ENCODE measurements at regions not wholly inside any gene's neighbourhood (a gene's known extent, or its start where the extent isn't known, plus 50 kb on each side); places are given as distances from the start of the nearest gene placed in this dataset.

DNA sequence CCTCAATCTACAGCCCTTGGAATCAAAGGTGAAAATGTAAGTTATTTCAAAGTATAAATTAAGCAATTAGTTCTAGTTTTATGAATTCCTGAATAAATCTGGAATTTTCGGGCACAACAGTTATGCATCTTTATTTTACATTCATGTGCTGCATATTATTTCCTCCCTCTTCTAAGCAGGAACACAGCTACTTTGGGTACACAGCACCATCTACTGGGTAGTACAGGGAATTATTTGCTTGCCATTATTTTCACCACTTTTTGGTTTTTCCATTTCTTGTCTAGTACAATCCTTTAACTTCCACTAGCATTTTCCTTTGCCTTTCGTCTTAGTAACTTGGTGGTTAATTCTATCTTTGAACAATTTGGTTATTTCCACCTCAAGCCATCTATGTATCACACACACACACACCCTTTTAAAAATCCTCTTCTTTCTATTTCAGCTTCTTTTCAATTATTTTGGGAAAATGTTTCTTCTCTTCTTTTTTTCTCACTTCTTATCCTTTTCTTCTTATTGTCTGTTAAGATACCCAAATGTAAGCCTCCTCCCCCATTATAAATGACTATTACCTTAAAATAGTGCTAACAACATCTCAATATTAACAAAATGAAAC is 451.0 kb downstream of the MFSD1 start (continued):
- TF ChIP-seq POLR2AphosphoS2 (IDR thresholded peaks at IDR 0.05; ENCODE audit: low read length) (no peak), GABPB1 (CRISPR knock-in tag; IDR thresholded peaks at IDR 0.05) (no peak), SMARCA5 (IDR thresholded peaks at IDR 0.05) (no peak), CBX5 (IDR thresholded peaks at IDR 0.05; ENCODE audit: borderline replicate concordance, low read depth) (peak; percentile 93), MLLT1 (IDR thresholded peaks at IDR 0.05) (0 out of 4 replicates have a peak, but pooled peaks of 1 of the 2 experiments have one; percentile 29)

GRCh38 chr3:159253860-159254259 is 452.0 kb downstream of the MFSD1 start:
- no peak for FAIRE-seq
- no TSS peak for BruUV-seq (replicated peaks)
- in situ Hi-C loops (cut with MboI) = no loop called here
- TF ChIP-seq, protein P1, sequence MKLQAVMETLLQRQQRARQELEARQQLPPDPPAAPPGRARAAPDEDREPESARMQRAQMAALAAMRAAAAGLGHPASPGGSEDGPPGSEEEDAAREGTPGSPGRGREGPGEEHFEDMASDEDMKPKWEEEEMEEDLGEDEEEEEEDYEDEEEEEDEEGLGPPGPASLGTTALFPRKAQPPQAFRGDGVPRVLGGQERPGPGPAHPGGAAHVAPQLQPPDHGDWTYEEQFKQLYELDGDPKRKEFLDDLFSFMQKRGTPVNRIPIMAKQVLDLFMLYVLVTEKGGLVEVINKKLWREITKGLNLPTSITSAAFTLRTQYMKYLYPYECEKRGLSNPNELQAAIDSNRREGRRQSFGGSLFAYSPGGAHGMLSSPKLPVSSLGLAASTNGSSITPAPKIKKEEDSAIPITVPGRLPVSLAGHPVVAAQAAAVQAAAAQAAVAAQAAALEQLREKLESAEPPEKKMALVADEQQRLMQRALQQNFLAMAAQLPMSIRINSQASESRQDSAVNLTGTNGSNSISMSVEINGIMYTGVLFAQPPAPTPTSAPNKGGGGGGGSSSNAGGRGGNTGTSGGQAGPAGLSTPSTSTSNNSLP (IDR thresholded peaks at IDR 0.05; ENCODE audit: borderline replicate concordance, low read depth, low read length) = no peak
- TF ChIP-seq ZBTB5 (IDR thresholded peaks at IDR 0.05) (no peak), TCFL5 (CRISPR knock-in tag; conservative IDR thresholded peaks at IDR 0.05) (no peak), HES1 (IDR thresholded peaks at IDR 0.05; ENCODE audit: low read depth) (no peak), RBM34 (IDR thresholded peaks at IDR 0.05; ENCODE audit: borderline replicate concordance, insufficient read depth, low read length) (no peak), RBM22 (IDR thresholded peaks at IDR 0.05; ENCODE audit: low read depth, low read length, poor library complexity, severe bottlenecking) (no peak), CTBP1 (IDR thresholded peaks at IDR 0.05; ENCODE audit: borderline replicate concordance) (no peak)
- TF ChIP-seq, protein P2, sequence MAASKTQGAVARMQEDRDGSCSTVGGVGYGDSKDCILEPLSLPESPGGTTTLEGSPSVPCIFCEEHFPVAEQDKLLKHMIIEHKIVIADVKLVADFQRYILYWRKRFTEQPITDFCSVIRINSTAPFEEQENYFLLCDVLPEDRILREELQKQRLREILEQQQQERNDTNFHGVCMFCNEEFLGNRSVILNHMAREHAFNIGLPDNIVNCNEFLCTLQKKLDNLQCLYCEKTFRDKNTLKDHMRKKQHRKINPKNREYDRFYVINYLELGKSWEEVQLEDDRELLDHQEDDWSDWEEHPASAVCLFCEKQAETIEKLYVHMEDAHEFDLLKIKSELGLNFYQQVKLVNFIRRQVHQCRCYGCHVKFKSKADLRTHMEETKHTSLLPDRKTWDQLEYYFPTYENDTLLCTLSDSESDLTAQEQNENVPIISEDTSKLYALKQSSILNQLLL (CRISPR knock-in tag; IDR thresholded peaks at IDR 0.05; ENCODE audit: borderline replicate concordance) = no peak

More at GRCh38 chr3:159253860-159254259, 452.0 kb downstream of the MFSD1 start:
- no peak overlapping the region for H3K4me2 ChIP-seq (ENCODE audit: insufficient read depth, low read length)
- CTCF ChIA-PET (ENCODE audit: low intra/inter-chr PET ratio) = no interaction called here
- no peak for ATAC-seq
- H3K36me3 ChIP-seq (ENCODE audit: control insufficient read depth, insufficient read depth, low read length) = no peaks in the 10 kb centered on the region
- no peaks in the 10 kb centered on the region for H3K27me3 ChIP-seq (ENCODE audit: control insufficient read depth in 2 of 2, insufficient read depth in 2 of 2, low read length in 2 of 2)
- no peak overlapping the region for H3K9ac ChIP-seq (ENCODE audit: insufficient read depth in 1 of 2, low read depth in 2 of 2, low read length in 2 of 2)
- intact Hi-C loops (cut with micrococcal nuclease) = loop anchor here (2.0 kb wide), 3 partner anchors 335 to 457 kb away; no protein-coding TSS in a partner anchor
- H3K4me1 ChIP-seq (replicated peaks in 1 of 2; ENCODE audit: control insufficient read depth in 2 of 2, insufficient read depth in 2 of 2, low read length in 2 of 2) = no peaks in the 10 kb centered on the region
- WGBS (ENCODE audit: insufficient coverage, low coverage, missing lambda C conversion rate) = 0% methylated on average over 1 of the region's 1 CpG
- no peak overlapping the region for H3K4me3 ChIP-seq
- no peaks in the 10 kb centered on the region; the same call in 1 of the 2 replicates for H3K9me3 ChIP-seq (replicated peaks; ENCODE audit: control insufficient read depth, insufficient read depth, low read depth, low read length)
- no peak overlapping the region for H3K27ac ChIP-seq (ENCODE audit: extremely low read depth, low read depth, low read length)
- no peak overlapping the region for H2AFZ ChIP-seq (ENCODE audit: low read depth, low read length)
- DNase-seq (ENCODE audit: extremely low read depth in 1 of 4, low spot score in 3 of 4) = no peak
- H3K9me1 ChIP-seq (ENCODE audit: control insufficient read depth, insufficient read depth, low read length) = no peaks in the 10 kb centered on the region
- H3K79me2 ChIP-seq (ENCODE audit: control insufficient read depth, insufficient read depth, low read length) = no peaks in the 10 kb centered on the region
- no peaks in the 10 kb centered on the region for H4K20me1 ChIP-seq (replicated peaks; ENCODE audit: control insufficient read depth, insufficient read depth, low read length)
- POLR2A ChIA-PET = no interaction called here
